Stimulated activated CD8-positive, alpha-beta memory T cell treated with anti-CD3 and anti-CD28 coated beads, Interleukin-2, amount 100 ng/mL, for 1 hour (primary cell): ENCODE measurements at regions not wholly inside any gene's neighbourhood (a gene's known extent, or its start where the extent isn't known, plus 50 kb on each side); places are given as distances from the start of the nearest gene placed in this dataset.
"Not testable (repeated sequence)": the region's sequence is repeated elsewhere in the genome, so short reads cannot be mapped to it uniquely, and the experiment has no call there.

Source experiments
- DNase-seq, 2 donors: peaks; one replicate each; pipeline ENCODE4 v3.0.0-alpha.2; 2020; ENCODE audit warnings: low read depth in 2 of 2

GRCh38 chr7:25596443-25596842 is 368.2 kb upstream of the NPVF start:
- DNase-seq, result no peak

DNA sequence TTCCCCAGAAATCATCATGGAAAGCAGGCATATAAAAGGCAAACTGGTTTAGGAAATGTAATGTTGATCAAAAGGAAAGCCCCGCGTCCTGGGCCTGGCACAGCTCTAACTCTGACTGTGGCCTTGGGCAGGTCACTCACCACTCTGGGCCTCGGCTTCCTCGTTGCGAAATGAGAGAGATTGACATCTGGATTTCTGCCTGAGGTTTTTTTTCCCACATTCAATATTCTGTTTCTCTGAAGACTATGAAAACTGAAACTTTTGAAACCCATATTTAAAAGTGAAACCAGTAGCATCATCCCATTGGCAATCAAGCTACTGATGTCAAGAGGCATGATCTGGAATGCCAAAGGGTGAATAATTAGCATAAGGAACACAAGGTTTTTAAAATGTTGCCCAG is 369.7 kb upstream of the NPVF start:
- no peak for DNase-seq

DNA sequence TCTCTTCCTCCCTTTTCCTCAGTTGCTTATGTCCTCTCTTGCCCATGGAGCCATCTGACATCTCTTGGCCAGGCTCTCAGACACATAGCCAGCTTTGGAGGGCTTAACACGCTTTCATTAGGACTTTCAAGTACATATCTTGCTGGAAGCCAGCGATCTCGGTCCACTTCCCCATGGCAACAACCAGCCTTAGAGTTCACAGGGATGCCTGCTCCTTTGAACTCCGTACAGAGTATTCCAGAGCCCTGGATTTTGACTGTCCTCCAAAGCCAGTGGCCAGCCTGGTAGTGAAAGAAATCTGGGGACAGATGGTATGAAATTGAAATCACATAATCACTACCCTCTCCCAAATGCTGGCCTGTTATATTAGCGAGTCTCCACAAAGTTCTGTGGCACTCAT is 370.5 kb upstream of the NPVF start:
- DNase-seq, result no peak

DNA sequence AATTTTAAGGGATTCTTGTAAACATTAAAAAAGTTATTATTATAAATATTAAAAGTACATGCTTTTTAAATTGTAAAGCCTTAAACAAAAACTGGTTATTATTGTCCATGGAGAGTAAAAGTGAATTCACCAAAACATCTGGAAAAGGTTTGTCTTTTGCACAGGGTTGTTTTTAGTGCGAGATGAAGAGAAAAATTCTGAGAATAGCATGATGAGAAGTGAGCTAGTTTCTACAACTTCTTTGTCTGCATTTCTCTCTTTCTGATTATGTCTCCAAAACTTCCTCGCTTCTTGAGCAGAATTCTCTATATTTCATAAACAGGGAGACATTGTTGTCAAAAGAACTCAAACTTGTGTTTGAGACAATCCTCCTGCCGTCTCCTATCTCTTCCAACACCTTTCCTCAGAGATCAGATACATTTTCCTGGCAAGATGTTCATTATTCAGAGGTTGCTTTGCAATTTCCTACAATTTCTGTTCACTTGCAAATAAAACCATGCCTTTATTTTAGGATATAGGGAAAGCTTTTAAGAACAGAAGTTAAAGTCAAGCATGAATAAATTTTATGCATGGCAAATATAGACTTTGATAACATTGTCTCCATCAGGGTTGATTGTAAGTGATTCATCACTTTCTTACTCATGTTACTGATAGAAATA is 372.1 kb upstream of the NPVF start:
- no peak for DNase-seq

- not testable (repeated sequence) for DNase-seq
Measured at GRCh38 chr7:25602730-25603426, 374.6 kb upstream of the NPVF start.

DNA sequence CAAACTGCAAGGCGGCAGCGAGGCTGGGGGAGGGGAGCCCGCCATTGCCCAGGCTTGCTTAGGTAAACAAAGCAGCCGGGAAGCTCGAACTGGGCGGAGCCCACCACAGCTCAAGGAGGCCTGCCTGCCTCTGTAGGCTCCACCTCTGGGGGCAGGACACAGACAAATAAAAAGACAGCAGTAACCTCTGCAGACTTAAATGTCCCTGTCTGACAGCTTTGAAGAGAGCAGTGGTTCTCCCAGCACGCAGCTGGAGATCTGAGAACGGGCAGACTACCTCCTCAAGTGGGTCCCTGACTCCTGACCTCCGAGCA is 375.1 kb upstream of the NPVF start:
- not testable (repeated sequence) for DNase-seq

GRCh38 chr7:25611196-25611595 is 382.9 kb upstream of the NPVF start:
- DNase-seq, result no peak

GRCh38 chr7:25613912-25614311 is 385.6 kb upstream of the NPVF start:
- DNase-seq, result no peak

- no peak for DNase-seq
Measured at GRCh38 chr7:25614415-25614814, 386.1 kb upstream of the NPVF start.

DNA sequence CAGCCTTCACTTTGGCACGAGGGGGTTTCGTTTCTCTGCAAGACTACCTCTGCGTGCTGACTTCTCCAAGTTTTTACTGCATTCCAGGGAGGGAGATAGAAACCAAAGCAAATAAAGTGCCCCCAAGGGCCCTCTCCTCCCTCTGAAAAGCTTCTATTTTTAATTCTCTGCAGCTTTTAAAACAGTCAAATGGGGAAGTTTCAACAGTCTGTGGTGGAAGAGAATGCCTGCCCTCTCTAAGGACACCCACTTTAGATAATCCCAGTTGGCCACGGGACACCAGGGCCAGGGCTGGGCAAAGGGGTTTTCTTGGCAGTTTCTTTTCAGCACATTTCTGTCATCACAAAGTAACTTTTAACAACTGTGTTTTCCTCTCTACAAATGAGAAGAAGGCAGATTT is 386.7 kb upstream of the NPVF start:
- no peak for DNase-seq

DNA sequence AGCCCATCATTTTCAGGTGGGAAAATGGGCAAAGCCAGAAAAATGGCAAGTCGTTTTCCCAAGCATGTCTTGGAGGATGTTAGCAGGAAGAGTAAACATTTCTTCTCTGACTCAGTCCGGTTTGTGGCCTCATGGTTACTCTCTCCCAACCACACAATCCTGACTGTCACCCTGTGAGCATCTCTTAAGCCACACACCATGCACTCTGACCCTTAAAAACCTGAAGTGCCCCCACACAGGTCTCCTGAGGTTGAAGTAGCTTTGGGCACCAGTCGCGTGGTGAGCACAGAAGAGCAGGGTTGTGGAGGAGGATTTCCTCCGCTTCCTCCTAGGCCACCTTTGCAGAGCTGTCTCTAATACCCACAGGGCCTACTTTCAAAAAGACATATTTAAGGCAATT is 387.3 kb upstream of the NPVF start:
- no peak for DNase-seq

DNA sequence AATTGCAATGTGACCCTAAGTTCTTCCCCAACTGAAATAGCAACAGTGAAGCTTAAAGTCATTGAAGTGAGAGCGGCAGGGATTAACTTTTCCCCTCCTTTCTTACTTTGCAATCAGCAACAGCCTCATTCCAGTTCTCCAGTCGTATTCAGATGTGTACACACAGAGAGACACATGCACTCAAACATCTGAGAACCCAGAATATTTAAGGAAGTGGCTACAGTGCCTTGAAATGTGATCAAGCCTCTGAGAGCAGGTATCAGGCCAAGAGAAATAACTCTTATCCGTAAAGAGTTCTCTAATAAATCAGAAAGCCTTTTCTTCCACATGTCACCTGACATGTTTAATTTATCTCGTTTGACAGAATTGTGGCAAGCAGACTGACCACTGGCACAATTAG is 388.9 kb upstream of the NPVF start:
- no peak for DNase-seq

GRCh38 chr7:25617673-25618072 is 389.4 kb upstream of the NPVF start:
- no peak for DNase-seq

GRCh38 chr7:25619381-25619780 is 391.1 kb upstream of the NPVF start:
- DNase-seq, result no peak

GRCh38 chr7:25619963-25620799 is 391.9 kb upstream of the NPVF start:
- no peak for DNase-seq

DNA sequence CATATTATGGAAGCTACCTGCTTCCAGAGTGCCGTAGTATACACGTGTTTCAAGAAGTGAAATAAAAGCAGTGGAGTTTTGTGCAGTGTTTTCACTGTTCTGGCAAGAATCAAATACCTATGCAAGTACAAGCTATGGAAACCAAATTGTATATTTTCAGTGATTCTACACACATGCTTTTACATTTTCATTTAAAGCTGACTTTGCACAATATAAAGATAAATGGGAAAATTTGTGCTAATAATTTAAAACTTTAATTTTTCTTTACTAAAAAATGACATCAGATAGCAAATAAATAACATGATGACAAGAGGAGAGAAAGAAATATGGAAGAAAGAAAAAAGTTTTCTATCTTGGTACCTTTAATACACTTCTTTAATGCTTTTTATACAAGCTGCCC is 393.7 kb upstream of the NPVF start:
- DNase-seq, result no peak

GRCh38 chr7:25622695-25623094 is 394.4 kb upstream of the NPVF start:
- no peak for DNase-seq

- DNase-seq, result no peak
Measured at GRCh38 chr7:25624051-25624450, 395.8 kb upstream of the NPVF start.

DNA sequence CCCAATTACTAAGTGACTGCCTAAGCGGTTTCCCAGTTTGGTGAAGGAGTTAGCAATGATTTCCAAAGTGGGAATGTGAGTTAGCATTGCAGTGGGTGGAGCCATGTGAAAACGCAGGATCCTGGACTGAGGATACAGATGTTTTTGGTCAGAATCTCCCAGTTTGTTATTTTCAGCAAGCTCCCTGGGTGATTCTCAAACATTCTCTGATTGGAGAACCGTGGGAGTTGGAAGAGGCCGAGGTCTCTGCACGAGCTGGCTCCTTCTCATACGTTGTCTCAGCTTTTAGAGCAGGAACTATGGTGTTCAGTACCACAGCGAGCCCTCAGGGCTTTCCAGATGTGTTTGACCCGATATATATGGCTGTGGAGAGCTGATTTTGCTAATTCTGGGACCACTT is 396.5 kb upstream of the NPVF start:
- no peak for DNase-seq

- no peak for DNase-seq
Measured at GRCh38 chr7:25625306-25625992, 397.2 kb upstream of the NPVF start.

- no peak for DNase-seq
Measured at GRCh38 chr7:25626451-25627131, 398.3 kb upstream of the NPVF start.

DNA sequence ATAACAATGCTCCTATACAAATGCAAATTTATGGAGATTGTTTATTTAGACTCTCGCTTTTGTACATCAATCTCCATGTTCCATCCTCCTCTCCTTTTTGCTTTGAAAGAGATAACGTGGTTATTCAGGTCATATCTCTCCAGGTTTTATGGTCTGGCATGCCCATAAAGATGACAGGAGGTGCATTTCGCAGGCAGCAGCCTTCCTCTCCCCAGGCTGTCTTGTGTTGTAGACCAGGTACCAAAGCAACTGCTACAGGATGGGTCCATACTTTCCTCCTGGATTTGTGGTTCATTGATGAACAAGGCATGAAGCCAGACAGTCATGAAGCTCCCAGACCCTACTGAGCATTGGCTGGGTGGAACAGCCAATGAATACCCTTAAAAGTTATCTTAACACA is 400.2 kb upstream of the NPVF start:
- no peak for DNase-seq
